ENCODE measurements at regions not wholly inside any gene's neighbourhood (a gene's known extent, or its start where the extent isn't known, plus 50 kb on each side); places are given as distances from the start of the nearest gene placed in this dataset.

- Histone ChIP-seq H3K4me3 (no peak overlapping the region), H3K9me3 (no peaks in the 10 kb centered on the region), H3K36me3 (ENCODE audit: low read depth, missing control alignments) (no peaks in the 10 kb centered on the region), H3K27ac (no peak overlapping the region), H3K27me3 (no peaks in the 10 kb centered on the region), H3K4me1 (no peaks in the 10 kb centered on the region)
- 94 to 95% methylated on average over 3 of the region's 3 CpGs for WGBS, 2 donors
- DNase-seq = no peak
- intact Hi-C loops (cut with DNase I; ENCODE audit: low total_unique reads) = no loop called here
- TF ChIP-seq, protein P1, sequence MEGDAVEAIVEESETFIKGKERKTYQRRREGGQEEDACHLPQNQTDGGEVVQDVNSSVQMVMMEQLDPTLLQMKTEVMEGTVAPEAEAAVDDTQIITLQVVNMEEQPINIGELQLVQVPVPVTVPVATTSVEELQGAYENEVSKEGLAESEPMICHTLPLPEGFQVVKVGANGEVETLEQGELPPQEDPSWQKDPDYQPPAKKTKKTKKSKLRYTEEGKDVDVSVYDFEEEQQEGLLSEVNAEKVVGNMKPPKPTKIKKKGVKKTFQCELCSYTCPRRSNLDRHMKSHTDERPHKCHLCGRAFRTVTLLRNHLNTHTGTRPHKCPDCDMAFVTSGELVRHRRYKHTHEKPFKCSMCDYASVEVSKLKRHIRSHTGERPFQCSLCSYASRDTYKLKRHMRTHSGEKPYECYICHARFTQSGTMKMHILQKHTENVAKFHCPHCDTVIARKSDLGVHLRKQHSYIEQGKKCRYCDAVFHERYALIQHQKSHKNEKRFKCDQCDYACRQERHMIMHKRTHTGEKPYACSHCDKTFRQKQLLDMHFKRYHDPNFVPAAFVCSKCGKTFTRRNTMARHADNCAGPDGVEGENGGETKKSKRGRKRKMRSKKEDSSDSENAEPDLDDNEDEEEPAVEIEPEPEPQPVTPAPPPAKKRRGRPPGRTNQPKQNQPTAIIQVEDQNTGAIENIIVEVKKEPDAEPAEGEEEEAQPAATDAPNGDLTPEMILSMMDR (IDR thresholded peaks at IDR 0.05) = no peak
- TF ChIP-seq POLR2A (IDR thresholded peaks at IDR 0.05) = no peak
Measured at GRCh38 chr5:111997711-111998110, 240.7 kb upstream of the NREP start.

DNA sequence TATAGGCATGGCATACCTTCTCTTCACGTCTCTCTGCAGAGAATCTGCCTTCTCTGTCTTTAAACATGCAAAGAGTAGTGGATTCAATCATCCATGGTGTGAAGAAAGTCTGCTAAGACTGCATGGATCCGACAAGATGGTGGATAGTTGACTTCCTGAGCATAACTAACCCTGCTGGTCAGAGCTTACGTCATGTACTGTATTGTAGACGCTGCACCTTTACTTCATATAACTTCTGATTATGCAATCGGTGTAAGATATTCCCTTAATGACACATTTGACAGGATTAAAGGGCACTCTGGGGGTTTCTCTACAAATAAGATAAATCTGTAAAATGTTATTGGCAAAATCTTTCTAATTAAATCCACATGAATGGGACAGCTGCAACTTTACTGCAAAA is 240.3 kb upstream of the NREP start:
- WGBS, 2 donors = 88 to 89% methylated on average over 5 of the region's 5 CpGs
- TF ChIP-seq, protein P1 (IDR thresholded peaks at IDR 0.05) = no peak
- no peak for TF ChIP-seq POLR2A (IDR thresholded peaks at IDR 0.05)
- H3K36me3 ChIP-seq (ENCODE audit: low read depth, missing control alignments) = no peaks in the 10 kb centered on the region
- H3K9me3 ChIP-seq = no peaks in the 10 kb centered on the region
- no peaks in the 10 kb centered on the region for H3K27me3 ChIP-seq
- no peak for DNase-seq
- H3K4me1 ChIP-seq = no peaks in the 10 kb centered on the region
- H3K4me3 ChIP-seq = no peak overlapping the region
- no peak overlapping the region for H3K27ac ChIP-seq
- intact Hi-C loops (cut with DNase I; ENCODE audit: low total_unique reads) = no loop called here

DNA sequence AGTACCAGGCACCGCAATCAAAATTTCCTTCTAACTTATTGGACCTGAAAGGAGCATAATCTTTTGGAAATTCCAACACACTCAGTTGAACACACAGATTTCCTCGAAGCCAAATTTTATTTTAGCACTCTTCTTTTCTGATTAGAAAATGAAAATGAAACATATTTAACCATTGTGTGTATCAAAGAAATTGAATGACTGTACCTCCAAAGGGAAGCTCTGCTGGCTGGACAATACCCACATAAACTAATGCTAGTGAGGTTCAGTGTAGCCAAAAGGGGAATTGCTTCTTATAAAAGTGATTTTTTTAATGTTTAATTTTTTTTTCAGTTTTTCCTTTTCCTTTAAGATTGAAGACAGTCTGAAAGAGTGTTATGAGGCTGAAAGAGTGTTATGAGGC is 239.6 kb upstream of the NREP start:
- Histone ChIP-seq H3K4me1 (no peaks in the 10 kb centered on the region), H3K27ac (no peak overlapping the region), H3K27me3 (no peaks in the 10 kb centered on the region), H3K4me3 (no peak overlapping the region), H3K36me3 (ENCODE audit: low read depth, missing control alignments) (no peaks in the 10 kb centered on the region), H3K9me3 (no peaks in the 10 kb centered on the region)
- intact Hi-C loops (cut with DNase I; ENCODE audit: low total_unique reads) = no loop called here
- no peak for DNase-seq
- TF ChIP-seq, protein P1 (IDR thresholded peaks at IDR 0.05) = no peak
- TF ChIP-seq POLR2A (IDR thresholded peaks at IDR 0.05) = no peak
- WGBS, 2 donors = 43 to 44% methylated on average over 2 of the region's 2 CpGs

DNA sequence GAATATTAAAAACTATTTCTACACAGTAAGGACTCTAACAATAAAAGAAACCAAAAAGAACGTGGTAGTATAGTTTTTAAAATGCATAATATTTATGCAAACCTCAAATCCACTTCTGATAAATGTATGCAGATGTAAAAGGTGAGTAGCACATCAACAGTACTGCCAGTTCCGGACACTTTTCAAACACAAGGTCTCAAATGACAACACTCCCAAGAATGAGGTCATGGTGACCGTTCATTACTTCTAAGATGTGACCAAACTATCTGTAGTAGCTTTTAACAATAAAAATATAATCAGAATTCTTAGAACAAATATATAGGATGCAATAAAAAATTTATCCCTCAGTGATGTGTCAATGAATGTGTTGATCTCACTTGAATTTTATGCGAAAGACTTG is 238.7 kb upstream of the NREP start:
- DNase-seq = no peak
- H3K27ac ChIP-seq = no peak overlapping the region
- intact Hi-C loops (cut with DNase I; ENCODE audit: low total_unique reads) = no loop called here
- H3K27me3 ChIP-seq = no peaks in the 10 kb centered on the region
- TF ChIP-seq, protein P1 (IDR thresholded peaks at IDR 0.05) = no peak
- no peak for TF ChIP-seq POLR2A (IDR thresholded peaks at IDR 0.05)
- no peak overlapping the region for H3K4me3 ChIP-seq
- WGBS, 2 donors = 75 to 87% methylated on average over 4 of the region's 4 CpGs
- H3K4me1 ChIP-seq = no peaks in the 10 kb centered on the region
- no peaks in the 10 kb centered on the region for H3K9me3 ChIP-seq
- no peaks in the 10 kb centered on the region for H3K36me3 ChIP-seq (ENCODE audit: low read depth, missing control alignments)

- WGBS, 2 donors = 77 to 85% methylated on average over 2 of the region's 2 CpGs
- DNase-seq = no peak
- intact Hi-C loops (cut with DNase I; ENCODE audit: low total_unique reads) = no loop called here
- H3K27ac ChIP-seq = no peak overlapping the region
- TF ChIP-seq, protein P1 (IDR thresholded peaks at IDR 0.05) = no peak
- TF ChIP-seq POLR2A (IDR thresholded peaks at IDR 0.05) = no peak
- no peaks in the 10 kb centered on the region for H3K9me3 ChIP-seq
- no peak overlapping the region for H3K4me3 ChIP-seq
- no peaks in the 10 kb centered on the region for H3K4me1 ChIP-seq
- no peaks in the 10 kb centered on the region for H3K27me3 ChIP-seq
- no peaks in the 10 kb centered on the region for H3K36me3 ChIP-seq (ENCODE audit: low read depth, missing control alignments)
Measured at GRCh38 chr5:111993242-111993641, 236.2 kb upstream of the NREP start.
